WTC11 (cell line): ENCODE measurements at regions not wholly inside any gene's neighbourhood (a gene's known extent, or its start where the extent isn't known, plus 50 kb on each side); places are given as distances from the start of the nearest gene placed in this dataset.

Source experiments
- ATAC-seq: fragments of 200-7000 bp; cut with Tn5 transposase; 2 replicates; pipeline ENCODE4 v1.10.0; 2021; ENCODE audit warnings: mild to moderate bottlenecking, moderate library complexity
- CTCF ChIA-PET: fragments of 300-600 bp; sonication (Branson Sonifier 250); formaldehyde crosslinking; loops from one replicate; lab custom pipeline; 2021; ENCODE audit warnings: antibody characterized with exemption; lab: Charles Lee
- POLR2A ChIA-PET: fragments of 350-600 bp; sonication (Branson Sonifier 250); formaldehyde crosslinking; loops from one replicate; lab custom pipeline; 2021; ENCODE audit warnings: antibody characterized with exemption; lab: Charles Lee
- DNase-seq: peaks from one replicate; pipeline ENCODE4 v3.0.0; 2021; ENCODE audit warnings: low spot score
- H3K27ac Mint-ChIP-seq: 2 replicates; pipeline ENCODE4 v1.8.0; 2021; ENCODE audit warnings: mixed read lengths
- H3K27me3 Mint-ChIP-seq: 2 replicates; pipeline ENCODE4 v1.8.0; 2021; ENCODE audit warnings: low read depth, mild to moderate bottlenecking, moderate library complexity, mixed read lengths
- H3K36me3 Mint-ChIP-seq: 2 replicates; pipeline ENCODE4 v1.8.0; 2021; ENCODE audit warnings: mixed read lengths
- H3K4me1 Mint-ChIP-seq: 2 replicates; pipeline ENCODE4 v1.8.0; 2022; ENCODE audit warnings: mixed read lengths
- H3K4me3 Mint-ChIP-seq: 2 replicates; pipeline ENCODE4 v1.8.0; 2021; ENCODE audit warnings: mild to moderate bottlenecking, moderate library complexity, mixed read lengths
- H3K9me3 Mint-ChIP-seq: 2 replicates; pipeline ENCODE4 v1.8.0; 2021; ENCODE audit warnings: mixed read lengths
- AR ChIP-seq: fragments of 250-450 bp; sonication (Bioruptor Pico); IDR thresholded peaks from 2 replicates; pipeline ENCODE4 v1.9.0; 2021; ENCODE audit warnings: mild to moderate bottlenecking
- GABPB1 ChIP-seq: sonication (generic); formaldehyde crosslinking; IDR thresholded peaks from 2 replicates; pipeline ENCODE4 v1.8.1; 2023; ENCODE audit warnings: mild to moderate bottlenecking, missing genetic modification reagents
- GTF2I ChIP-seq: fragments of 250-450 bp; sonication (Bioruptor Pico); conservative IDR thresholded peaks from 2 replicates; pipeline ENCODE4 v1.4.0; 2021; ENCODE audit warnings: mild to moderate bottlenecking
- IRF2 ChIP-seq: sonication (generic); formaldehyde crosslinking; IDR thresholded peaks from 2 replicates; pipeline ENCODE4 v1.8.0; 2022; ENCODE audit warnings: low read depth, missing genetic modification reagents, borderline replicate concordance
- JAZF1 ChIP-seq: fragments of 250-450 bp; sonication (Bioruptor Pico); IDR thresholded peaks from 2 replicates; pipeline ENCODE4 v1.9.0; 2021; ENCODE audit warnings: moderate library complexity, mild to moderate bottlenecking, inconsistent platforms
- KAT7 ChIP-seq: sonication (generic); formaldehyde crosslinking; IDR thresholded peaks from 2 replicates; pipeline ENCODE4 v1.8.1; 2023; ENCODE audit warnings: missing genetic modification reagents, mild to moderate bottlenecking, borderline replicate concordance
- MXD4 ChIP-seq: fragments of 250-450 bp; sonication (Bioruptor Pico); IDR thresholded peaks from 2 replicates; pipeline ENCODE4 v1.8.0; 2021; ENCODE audit warnings: mild to moderate bottlenecking, moderate library complexity, borderline replicate concordance
- MYBL2 ChIP-seq: sonication (generic); formaldehyde crosslinking; IDR thresholded peaks from 2 replicates; pipeline ENCODE4 v1.8.1; 2023; ENCODE audit warnings: mild to moderate bottlenecking, moderate library complexity, missing genetic modification reagents
- NFYB ChIP-seq: sonication (generic); formaldehyde crosslinking; conservative IDR thresholded peaks from 2 replicates; pipeline ENCODE4 v1.8.0; 2022; ENCODE audit warnings: low read depth, missing genetic modification reagents
- NR1H2 ChIP-seq: sonication (generic); formaldehyde crosslinking; IDR thresholded peaks from 2 replicates; pipeline ENCODE4 v1.9.0; 2021; ENCODE audit warnings: mild to moderate bottlenecking, moderate library complexity, missing genetic modification reagents
- NR3C1 ChIP-seq: sonication (generic); formaldehyde crosslinking; conservative IDR thresholded peaks from 2 replicates; pipeline ENCODE4 v1.8.1; 2023; ENCODE audit warnings: low read depth, mild to moderate bottlenecking, missing genetic modification reagents
- RORB ChIP-seq: fragments of 250-450 bp; sonication (Bioruptor Pico); IDR thresholded peaks from 2 replicates; pipeline ENCODE4 v1.9.0; 2021; ENCODE audit warnings: mild to moderate bottlenecking
- SMAD3 ChIP-seq: sonication (generic); formaldehyde crosslinking; IDR thresholded peaks from 2 replicates; pipeline ENCODE4 v1.8.0; 2022; ENCODE audit warnings: missing genetic modification reagents, mild to moderate bottlenecking, borderline replicate concordance
- TEAD4 ChIP-seq: sonication (generic); formaldehyde crosslinking; IDR thresholded peaks from 2 replicates; pipeline ENCODE4 v1.8.0; 2022; ENCODE audit warnings: mild to moderate bottlenecking, missing genetic modification reagents
- ZBTB21 ChIP-seq: sonication (generic); formaldehyde crosslinking; IDR thresholded peaks from 2 replicates; pipeline ENCODE4 v1.8.1; 2023; ENCODE audit warnings: mild to moderate bottlenecking, missing genetic modification reagents, borderline replicate concordance
- ZNF121 ChIP-seq: sonication (generic); formaldehyde crosslinking; IDR thresholded peaks from 2 replicates; pipeline ENCODE4 v1.8.0; 2023; ENCODE audit warnings: missing genetic modification reagents
- ZNF232 ChIP-seq: sonication (generic); formaldehyde crosslinking; IDR thresholded peaks from 2 replicates; pipeline ENCODE4 v1.8.0; 2022; ENCODE audit warnings: mild to moderate bottlenecking, missing genetic modification reagents
- ZNF263 ChIP-seq: sonication (generic); formaldehyde crosslinking; IDR thresholded peaks from 2 replicates; pipeline ENCODE4 v1.8.1; 2022; ENCODE audit warnings: low read depth, mild to moderate bottlenecking, moderate library complexity, missing genetic modification reagents
- ZNF425 ChIP-seq: fragments of 250-450 bp; sonication (Bioruptor Pico); conservative IDR thresholded peaks from 2 replicates; pipeline ENCODE4 v1.9.0; 2021; ENCODE audit warnings: mild to moderate bottlenecking
- TF ChIP-seq, protein P1 (sequence below): sonication (generic); formaldehyde crosslinking; IDR thresholded peaks from 2 replicates; pipeline ENCODE4 v1.8.1; 2022; ENCODE audit warnings: missing genetic modification reagents, borderline replicate concordance
- TF ChIP-seq, protein P2 (sequence below): sonication (generic); formaldehyde crosslinking; IDR thresholded peaks from 2 replicates; pipeline ENCODE4 v1.8.1; 2022; ENCODE audit warnings: low read depth, mild to moderate bottlenecking, moderate library complexity, missing genetic modification reagents, borderline replicate concordance
- TF ChIP-seq, protein P3 (sequence below): sonication (generic); formaldehyde crosslinking; IDR thresholded peaks from 2 replicates; pipeline ENCODE4 v1.8.1; 2023; ENCODE audit warnings: mild to moderate bottlenecking, missing genetic modification reagents, moderate library complexity

DNA sequence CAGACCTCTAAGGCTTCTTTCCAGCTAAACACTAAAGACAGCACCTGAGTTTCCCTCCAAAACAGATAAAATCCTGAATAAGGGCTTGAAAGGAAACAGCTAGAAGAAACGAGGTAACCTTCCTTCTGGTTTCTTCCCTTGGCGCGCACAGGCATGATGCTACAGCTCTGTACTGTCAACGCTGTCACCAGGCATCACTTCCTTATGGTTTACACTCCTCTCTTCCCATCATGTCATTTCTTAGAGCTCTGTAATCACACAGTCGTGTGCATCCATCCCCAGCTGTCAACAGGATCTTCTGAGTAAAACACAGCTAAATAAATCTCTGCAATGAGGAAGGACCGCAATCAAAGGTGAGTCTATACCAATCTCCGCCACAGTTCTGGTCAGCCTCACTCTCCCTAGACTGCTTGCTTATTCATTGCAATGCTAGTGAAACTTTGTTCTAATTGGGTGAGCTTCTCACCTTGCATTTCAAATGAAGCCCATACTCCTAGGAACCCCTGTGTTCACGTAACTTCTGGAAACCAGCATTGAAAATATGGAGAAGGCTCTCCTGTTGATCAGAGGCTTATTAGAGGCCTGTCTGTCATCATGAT lies 162.6 kb upstream of the DTNBP1 start:
- H3K27me3 Mint-ChIP-seq: peaks cover 6% of the 10 kb centered on the region
- DNase-seq: no peak
- TF ChIP-seq ZBTB21 (CRISPR knock-in tag) (no peak), GTF2I (CRISPR knock-in tag) (no peak), ZNF425 (CRISPR knock-in tag) (no peak), MXD4 (CRISPR knock-in tag) (no peak), TEAD4 (CRISPR knock-in tag) (no peak), AR (no peak), ZNF263 (CRISPR knock-in tag) (no peak), GABPB1 (no peak), ZNF232 (CRISPR knock-in tag) (no peak), NR1H2 (CRISPR knock-in tag) (no peak), JAZF1 (CRISPR knock-in tag) (no peak), ZNF121 (CRISPR knock-in tag) (no peak), IRF2 (CRISPR knock-in tag) (no peak), RORB (no peak), KAT7 (CRISPR knock-in tag) (no peak), SMAD3 (CRISPR knock-in tag) (no peak)
- TF ChIP-seq, protein P1, sequence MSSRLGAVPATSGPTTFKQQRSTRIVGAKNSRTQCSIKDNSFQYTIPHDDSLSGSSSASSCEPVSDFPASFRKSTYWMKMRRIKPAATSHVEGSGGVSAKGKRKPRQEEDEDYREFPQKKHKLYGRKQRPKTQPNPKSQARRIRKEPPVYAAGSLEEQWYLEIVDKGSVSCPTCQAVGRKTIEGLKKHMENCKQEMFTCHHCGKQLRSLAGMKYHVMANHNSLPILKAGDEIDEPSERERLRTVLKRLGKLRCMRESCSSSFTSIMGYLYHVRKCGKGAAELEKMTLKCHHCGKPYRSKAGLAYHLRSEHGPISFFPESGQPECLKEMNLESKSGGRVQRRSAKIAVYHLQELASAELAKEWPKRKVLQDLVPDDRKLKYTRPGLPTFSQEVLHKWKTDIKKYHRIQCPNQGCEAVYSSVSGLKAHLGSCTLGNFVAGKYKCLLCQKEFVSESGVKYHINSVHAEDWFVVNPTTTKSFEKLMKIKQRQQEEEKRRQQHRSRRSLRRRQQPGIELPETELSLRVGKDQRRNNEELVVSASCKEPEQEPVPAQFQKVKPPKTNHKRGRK (CRISPR knock-in tag): no peak
- TF ChIP-seq, protein P2, sequence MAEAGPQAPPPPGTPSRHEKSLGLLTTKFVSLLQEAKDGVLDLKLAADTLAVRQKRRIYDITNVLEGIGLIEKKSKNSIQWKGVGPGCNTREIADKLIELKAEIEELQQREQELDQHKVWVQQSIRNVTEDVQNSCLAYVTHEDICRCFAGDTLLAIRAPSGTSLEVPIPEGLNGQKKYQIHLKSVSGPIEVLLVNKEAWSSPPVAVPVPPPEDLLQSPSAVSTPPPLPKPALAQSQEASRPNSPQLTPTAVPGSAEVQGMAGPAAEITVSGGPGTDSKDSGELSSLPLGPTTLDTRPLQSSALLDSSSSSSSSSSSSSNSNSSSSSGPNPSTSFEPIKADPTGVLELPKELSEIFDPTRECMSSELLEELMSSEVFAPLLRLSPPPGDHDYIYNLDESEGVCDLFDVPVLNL (CRISPR knock-in tag): no peak
- TF ChIP-seq, all 79 proteins: peak for 0
- Mint-ChIP-seq H3K36me3 (no peaks in the 10 kb centered on the region), H3K27ac (no peak overlapping the region), H3K9me3 (no peaks in the 10 kb centered on the region), H3K4me1 (0 out of 2 replicates have a peak, but pooled peaks cover 4% of the 10 kb centered on the region), H3K4me3 (no peak overlapping the region)
- ChIA-PET POLR2A (no interaction called here), CTCF (interaction anchor here (1.5 to 1.7 kb wide), 2 partner anchors 14 to 415 kb away, joined by 4 to 5 read pairs; no protein-coding TSS in a partner anchor)
- ATAC-seq: no peak

DNA sequence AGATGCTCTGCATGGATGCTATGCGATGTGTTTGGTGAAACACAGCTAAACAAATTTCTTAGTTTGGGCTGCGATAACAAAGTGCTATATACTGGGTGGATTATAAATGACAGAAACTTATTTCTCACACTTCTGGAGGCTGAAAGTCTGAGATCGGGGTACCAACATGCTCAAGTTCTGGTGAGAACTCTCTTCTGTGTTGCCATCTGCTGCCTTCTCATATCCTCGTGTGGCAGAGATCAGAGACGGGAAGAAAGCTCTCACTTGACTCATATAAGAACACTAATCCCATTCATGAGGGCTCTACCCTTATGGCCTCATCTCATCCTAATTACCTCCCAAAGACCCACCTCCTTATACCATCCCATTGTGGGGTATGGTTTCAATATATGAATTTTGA lies 162.0 kb upstream of the DTNBP1 start:
- peaks cover 6% of the 10 kb centered on the region for H3K27me3 Mint-ChIP-seq
- H3K9me3 Mint-ChIP-seq: no peaks in the 10 kb centered on the region
- no peak for DNase-seq
- no peak overlapping the region for H3K4me3 Mint-ChIP-seq
- no peaks in the 10 kb centered on the region for H3K36me3 Mint-ChIP-seq
- ChIA-PET POLR2A (no interaction called here), CTCF (interaction anchor here (1.5 to 1.7 kb wide), 2 partner anchors 14 to 416 kb away, joined by 4 to 5 read pairs; no protein-coding TSS in a partner anchor)
- H3K27ac Mint-ChIP-seq: no peak overlapping the region
- 0 out of 2 replicates have a peak, but pooled peaks cover 4% of the 10 kb centered on the region for H3K4me1 Mint-ChIP-seq
- ATAC-seq: no peak
- TF ChIP-seq NR3C1 (CRISPR knock-in tag) (no peak), JAZF1 (CRISPR knock-in tag) (no peak), AR (no peak), SMAD3 (CRISPR knock-in tag) (no peak), NFYB (CRISPR knock-in tag) (no peak), MXD4 (CRISPR knock-in tag) (no peak), MYBL2 (CRISPR knock-in tag) (no peak)
- TF ChIP-seq, protein P3, sequence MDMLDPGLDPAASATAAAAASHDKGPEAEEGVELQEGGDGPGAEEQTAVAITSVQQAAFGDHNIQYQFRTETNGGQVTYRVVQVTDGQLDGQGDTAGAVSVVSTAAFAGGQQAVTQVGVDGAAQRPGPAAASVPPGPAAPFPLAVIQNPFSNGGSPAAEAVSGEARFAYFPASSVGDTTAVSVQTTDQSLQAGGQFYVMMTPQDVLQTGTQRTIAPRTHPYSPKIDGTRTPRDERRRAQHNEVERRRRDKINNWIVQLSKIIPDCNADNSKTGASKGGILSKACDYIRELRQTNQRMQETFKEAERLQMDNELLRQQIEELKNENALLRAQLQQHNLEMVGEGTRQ: no peak
